HPDE6-E6E7 (cell line): ENCODE measurements at regions not wholly inside any gene's neighbourhood (a gene's known extent, or its start where the extent isn't known, plus 50 kb on each side); places are given as distances from the start of the nearest gene placed in this dataset.
"Not testable (repeated sequence)": the region's sequence is repeated elsewhere in the genome, so short reads cannot be mapped to it uniquely, and the experiment has no call there.

ENCODE experiments used
- DNase-seq: peaks from one replicate; pipeline ENCODE4 v3.0.0; 2011; ENCODE audit warnings: missing footprints; ENCODE audit errors: extremely low spot score

- not testable (repeated sequence) for DNase-seq
Observed at GRCh38 chr3:39655718-39656117, 153.7 kb upstream of the MYRIP start.

GRCh38 chr3:39657075-39657474 is 152.3 kb upstream of the MYRIP start:
- DNase-seq = no peak

- no peak for DNase-seq
Observed at GRCh38 chr3:39657775-39658174, 151.6 kb upstream of the MYRIP start.

- DNase-seq = no peak
Observed at GRCh38 chr3:39664931-39665330, 144.5 kb upstream of the MYRIP start.

- DNase-seq = no peak
Observed at GRCh38 chr3:39665441-39665840, 144.0 kb upstream of the MYRIP start.

GRCh38 chr3:39668420-39668819 is 141.0 kb upstream of the MYRIP start:
- DNase-seq = no peak

- DNase-seq = no peak
Observed at GRCh38 chr3:39671116-39671515, 138.3 kb upstream of the MYRIP start.

- no peak for DNase-seq
Observed at GRCh38 chr3:39671600-39671999, 137.8 kb upstream of the MYRIP start.

GRCh38 chr3:39705351-39705900 is 104.0 kb upstream of the MYRIP start:
- no peak for DNase-seq

- no peak for DNase-seq
Observed at GRCh38 chr3:39707314-39707909, 102.0 kb upstream of the MYRIP start.

- DNase-seq = no peak
Observed at GRCh38 chr3:39712413-39713048, 96.9 kb upstream of the MYRIP start.

GRCh38 chr3:39713341-39713740 is 96.1 kb upstream of the MYRIP start:
- not testable (repeated sequence) for DNase-seq

GRCh38 chr3:39716849-39717248 is 92.6 kb upstream of the MYRIP start:
- no peak for DNase-seq

GRCh38 chr3:39718674-39719595 is 90.5 kb upstream of the MYRIP start:
- DNase-seq = no peak

- no peak for DNase-seq
Observed at GRCh38 chr3:39721076-39721475, 88.3 kb upstream of the MYRIP start.

GRCh38 chr3:39724233-39724846 is 85.1 kb upstream of the MYRIP start:
- no peak for DNase-seq

- DNase-seq = no peak
Observed at GRCh38 chr3:39725321-39725720, 84.1 kb upstream of the MYRIP start.

GRCh38 chr3:39727415-39727814 is 82.0 kb upstream of the MYRIP start:
- no peak for DNase-seq

- DNase-seq = no peak
Observed at GRCh38 chr3:39733804-39734203, 75.6 kb upstream of the MYRIP start.

- not testable (repeated sequence) for DNase-seq
Observed at GRCh38 chr3:39739658-39740057, 69.8 kb upstream of the MYRIP start.

- no peak for DNase-seq
Observed at GRCh38 chr3:39744746-39745145, 64.7 kb upstream of the MYRIP start.

GRCh38 chr3:39748002-39748401 is 61.4 kb upstream of the MYRIP start:
- no peak for DNase-seq
